IPS-18a (cell line): ENCODE measurements at regions not wholly inside any gene's neighbourhood (a gene's known extent, or its start where the extent isn't known, plus 50 kb on each side); places are given as distances from the start of the nearest gene placed in this dataset.

ENCODE experiments used
- H3K27ac ChIP-seq: one replicate; pipeline ENCODE4 v1.5.1; 2013; ENCODE audit warnings: low read length
- H3K27me3 ChIP-seq: one replicate; pipeline ENCODE4 v1.6.1; 2013; ENCODE audit warnings: mild to moderate bottlenecking, low read length; ENCODE audit not compliant: control insufficient read depth, insufficient read depth
- H3K36me3 ChIP-seq: one replicate; pipeline ENCODE4 v1.6.1; 2013; ENCODE audit warnings: low read depth, low read length; ENCODE audit not compliant: control insufficient read depth
- H3K4me1 ChIP-seq: one replicate; pipeline ENCODE4 v1.6.1; 2013; ENCODE audit warnings: low read depth, low read length; ENCODE audit not compliant: control insufficient read depth
- H3K4me3 ChIP-seq: one replicate; pipeline ENCODE4 v1.5.1; 2013; ENCODE audit warnings: low read length
- H3K9ac ChIP-seq: one replicate; pipeline ENCODE4 v1.6.1; 2013; ENCODE audit warnings: mild to moderate bottlenecking, low read length, moderate library complexity
- H3K9me3 ChIP-seq: one replicate; pipeline ENCODE4 v1.6.1; 2013; ENCODE audit warnings: low read depth, low read length; ENCODE audit not compliant: control insufficient read depth

GRCh38 chr4:54359919-54360650, 131.0 kb downstream of the PDGFRA start:
- Histone ChIP-seq H3K27ac (no peak overlapping the region), H3K27me3 (no peaks in the 10 kb centered on the region), H3K4me1 (no peaks in the 10 kb centered on the region), H3K9me3 (no peaks in the 10 kb centered on the region), H3K9ac (no peak overlapping the region), H3K4me3 (no peak overlapping the region), H3K36me3 (no peaks in the 10 kb centered on the region)

GRCh38 chr4:54363037-54363436, 133.9 kb downstream of the PDGFRA start:
- Histone ChIP-seq H3K9ac (no peak overlapping the region), H3K4me1 (no peaks in the 10 kb centered on the region), H3K36me3 (no peaks in the 10 kb centered on the region), H3K27ac (no peak overlapping the region), H3K27me3 (no peaks in the 10 kb centered on the region), H3K4me3 (no peak overlapping the region), H3K9me3 (no peaks in the 10 kb centered on the region)

- Histone ChIP-seq H3K9ac (no peak overlapping the region), H3K27me3 (no peaks in the 10 kb centered on the region)
Measured at GRCh38 chr4:54365691-54366090, 136.6 kb downstream of the PDGFRA start.

GRCh38 chr4:54367059-54367458, 138.0 kb downstream of the PDGFRA start:
- H3K27ac ChIP-seq = no peak overlapping the region
- no peaks in the 10 kb centered on the region for H3K36me3 ChIP-seq
- H3K9me3 ChIP-seq = no peaks in the 10 kb centered on the region
- H3K9ac ChIP-seq = no peak overlapping the region
- no peak overlapping the region for H3K4me3 ChIP-seq
- no peaks in the 10 kb centered on the region for H3K4me1 ChIP-seq
- no peaks in the 10 kb centered on the region for H3K27me3 ChIP-seq

More at GRCh38 chr4:54365691-54366090, 136.6 kb downstream of the PDGFRA start:
- Histone ChIP-seq H3K4me3 (no peak overlapping the region), H3K4me1 (no peaks in the 10 kb centered on the region), H3K36me3 (no peaks in the 10 kb centered on the region), H3K27ac (no peak overlapping the region), H3K9me3 (no peaks in the 10 kb centered on the region)

GRCh38 chr4:54368281-54369265, 139.5 kb downstream of the PDGFRA start:
- no peaks in the 10 kb centered on the region for H3K36me3 ChIP-seq
- H3K9ac ChIP-seq = no peak overlapping the region
- no peak overlapping the region for H3K27ac ChIP-seq
- no peaks in the 10 kb centered on the region for H3K9me3 ChIP-seq
- no peaks in the 10 kb centered on the region for H3K4me1 ChIP-seq
- no peaks in the 10 kb centered on the region for H3K27me3 ChIP-seq
- no peak overlapping the region for H3K4me3 ChIP-seq

- H3K4me1 ChIP-seq = no peaks in the 10 kb centered on the region
- H3K36me3 ChIP-seq = no peaks in the 10 kb centered on the region
- no peak overlapping the region for H3K27ac ChIP-seq
- H3K27me3 ChIP-seq = no peaks in the 10 kb centered on the region
- H3K4me3 ChIP-seq = no peak overlapping the region
- no peaks in the 10 kb centered on the region for H3K9me3 ChIP-seq
- no peak overlapping the region for H3K9ac ChIP-seq
Measured at GRCh38 chr4:54371173-54371572, 142.1 kb downstream of the PDGFRA start.

GRCh38 chr4:54372951-54373350, 143.9 kb downstream of the PDGFRA start:
- Histone ChIP-seq H3K9ac (no peak overlapping the region), H3K27me3 (no peaks in the 10 kb centered on the region)

GRCh38 chr4:54373718-54374210, 144.7 kb downstream of the PDGFRA start:
- Histone ChIP-seq H3K36me3 (no peaks in the 10 kb centered on the region), H3K4me1 (no peaks in the 10 kb centered on the region), H3K4me3 (no peak overlapping the region), H3K27ac (no peak overlapping the region), H3K9ac (no peak overlapping the region), H3K9me3 (no peaks in the 10 kb centered on the region), H3K27me3 (no peaks in the 10 kb centered on the region)

More at GRCh38 chr4:54372951-54373350, 143.9 kb downstream of the PDGFRA start:
- no peaks in the 10 kb centered on the region for H3K9me3 ChIP-seq
- H3K4me1 ChIP-seq = no peaks in the 10 kb centered on the region
- no peak overlapping the region for H3K4me3 ChIP-seq
- H3K27ac ChIP-seq = no peak overlapping the region
- no peaks in the 10 kb centered on the region for H3K36me3 ChIP-seq

GRCh38 chr4:54378461-54378860, 149.4 kb downstream of the PDGFRA start:
- Histone ChIP-seq H3K27ac (no peak overlapping the region), H3K9ac (no peak overlapping the region), H3K36me3 (no peaks in the 10 kb centered on the region), H3K4me1 (no peaks in the 10 kb centered on the region), H3K4me3 (no peak overlapping the region), H3K27me3 (no peaks in the 10 kb centered on the region), H3K9me3 (no peaks in the 10 kb centered on the region)

GRCh38 chr4:54384152-54384551, 155.1 kb downstream of the PDGFRA start:
- no peak overlapping the region for H3K27ac ChIP-seq
- no peaks in the 10 kb centered on the region for H3K4me1 ChIP-seq
- H3K9me3 ChIP-seq = no peaks in the 10 kb centered on the region
- H3K36me3 ChIP-seq = no peaks in the 10 kb centered on the region
- H3K4me3 ChIP-seq = no peak overlapping the region
- H3K9ac ChIP-seq = no peak overlapping the region
- H3K27me3 ChIP-seq = no peaks in the 10 kb centered on the region

GRCh38 chr4:54384563-54384962, 155.5 kb downstream of the PDGFRA start:
- H3K27me3 ChIP-seq = no peaks in the 10 kb centered on the region
- no peak overlapping the region for H3K27ac ChIP-seq
- H3K9ac ChIP-seq = no peak overlapping the region
- H3K9me3 ChIP-seq = no peaks in the 10 kb centered on the region
- no peak overlapping the region for H3K4me3 ChIP-seq
- no peaks in the 10 kb centered on the region for H3K4me1 ChIP-seq
- H3K36me3 ChIP-seq = no peaks in the 10 kb centered on the region
